ENCODE measurements at regions not wholly inside any gene's neighbourhood (a gene's known extent, or its start where the extent isn't known, plus 50 kb on each side); places are given as distances from the start of the nearest gene placed in this dataset.
A peak's percentile ranks its signal among the peaks of the same experiment; 100 is the strongest.

DNA sequence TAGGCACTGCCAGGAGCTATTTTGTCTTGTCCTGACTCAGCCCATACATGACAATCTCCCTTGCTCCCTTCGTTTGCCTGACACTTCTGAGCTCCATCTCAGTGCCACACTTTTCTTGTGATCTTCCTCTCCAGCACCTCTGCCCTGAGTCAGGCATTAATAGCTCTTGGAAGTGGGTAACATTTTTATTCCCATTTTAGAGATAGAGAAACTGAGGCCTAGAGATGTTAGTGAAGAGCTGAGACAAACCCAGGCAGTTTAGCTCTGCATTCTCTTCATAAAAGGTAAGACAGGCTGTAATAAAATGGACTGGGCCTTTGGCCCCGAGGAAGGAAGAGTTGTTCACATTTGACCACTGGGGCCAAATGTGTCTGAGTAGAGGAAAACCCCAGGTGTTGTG lies 167.4 kb downstream of the DHX35 start:
- no peak for DNase-seq

DNA sequence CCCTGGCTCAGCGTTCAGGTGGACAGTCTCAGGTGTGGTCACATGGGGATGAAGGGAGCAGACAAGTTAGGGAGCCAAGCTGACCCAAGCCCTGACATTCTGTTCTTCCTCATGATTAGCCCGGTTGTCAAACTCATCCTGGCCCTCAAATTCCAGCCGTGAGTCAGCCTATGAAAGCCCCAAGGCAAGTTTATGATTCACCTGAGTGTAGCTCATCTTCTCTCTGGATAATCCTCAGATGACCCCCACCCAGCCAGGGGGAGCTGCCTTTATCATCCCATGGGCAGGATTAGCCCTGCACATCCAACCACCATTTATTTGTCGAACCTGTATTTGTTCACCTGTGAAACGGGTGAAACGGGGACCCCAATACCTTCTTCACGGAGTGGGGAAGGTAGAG lies 161.9 kb downstream of the DHX35 start:
- no peak for DNase-seq

DNA sequence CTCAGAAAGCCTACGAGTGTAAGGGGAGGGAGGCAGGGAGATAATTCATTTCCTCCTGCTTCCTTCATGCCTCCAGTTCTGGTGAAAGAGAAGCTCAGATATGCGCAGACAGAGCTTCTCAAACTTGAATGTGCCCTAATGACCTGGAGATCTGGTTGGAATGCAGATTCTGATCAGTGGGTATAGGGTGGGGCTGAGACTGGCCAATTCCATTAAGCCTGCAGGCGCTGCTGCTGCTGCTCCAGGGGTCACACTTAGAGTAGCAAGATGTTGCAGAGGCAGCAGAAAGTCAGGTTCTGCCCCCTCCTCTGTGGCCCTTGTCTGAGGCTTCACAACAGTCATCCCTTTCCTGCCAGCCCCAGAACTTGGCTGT lies 161.0 kb downstream of the DHX35 start:
- no peak for DNase-seq

DNA sequence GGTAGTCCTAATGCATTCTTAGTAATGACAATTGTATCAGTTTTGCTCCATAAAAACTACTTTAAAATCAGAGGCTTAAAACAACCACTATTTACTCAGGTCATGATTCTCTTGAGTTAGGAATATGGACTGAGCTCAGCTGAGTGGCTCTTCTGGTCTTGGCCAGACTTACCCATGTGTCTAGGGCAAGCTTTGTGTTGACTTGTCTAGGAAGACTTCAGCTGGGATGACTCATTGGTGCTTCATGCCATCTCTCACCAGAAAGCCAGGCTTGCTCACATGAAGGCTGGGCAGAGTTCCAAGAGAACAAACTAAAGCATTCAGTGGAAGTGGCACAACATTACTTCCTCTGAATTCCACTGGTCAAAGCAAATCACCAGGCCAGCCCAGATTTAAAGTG lies 155.3 kb downstream of the DHX35 start:
- DNase-seq, result no peak

DNA sequence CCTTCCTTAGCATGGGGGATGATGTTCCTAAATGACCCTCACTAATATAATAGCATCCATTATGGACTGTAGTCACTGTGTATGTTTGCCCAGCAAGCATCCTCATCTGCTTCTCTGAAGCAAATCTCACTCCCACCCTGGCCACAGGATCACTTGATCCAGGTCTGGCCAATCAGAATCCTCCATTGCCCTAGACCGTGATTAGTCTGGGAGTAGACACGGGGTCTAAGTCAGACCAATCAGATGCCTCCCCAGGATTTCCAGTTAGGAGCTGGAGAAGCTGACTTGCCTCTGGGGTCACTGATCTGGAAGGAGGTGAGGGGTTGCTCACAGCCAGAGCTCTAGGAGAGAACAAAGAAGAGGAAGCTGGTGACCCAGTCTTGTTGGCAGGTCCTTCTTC lies 153.9 kb downstream of the DHX35 start:
- no peak for DNase-seq

DNA sequence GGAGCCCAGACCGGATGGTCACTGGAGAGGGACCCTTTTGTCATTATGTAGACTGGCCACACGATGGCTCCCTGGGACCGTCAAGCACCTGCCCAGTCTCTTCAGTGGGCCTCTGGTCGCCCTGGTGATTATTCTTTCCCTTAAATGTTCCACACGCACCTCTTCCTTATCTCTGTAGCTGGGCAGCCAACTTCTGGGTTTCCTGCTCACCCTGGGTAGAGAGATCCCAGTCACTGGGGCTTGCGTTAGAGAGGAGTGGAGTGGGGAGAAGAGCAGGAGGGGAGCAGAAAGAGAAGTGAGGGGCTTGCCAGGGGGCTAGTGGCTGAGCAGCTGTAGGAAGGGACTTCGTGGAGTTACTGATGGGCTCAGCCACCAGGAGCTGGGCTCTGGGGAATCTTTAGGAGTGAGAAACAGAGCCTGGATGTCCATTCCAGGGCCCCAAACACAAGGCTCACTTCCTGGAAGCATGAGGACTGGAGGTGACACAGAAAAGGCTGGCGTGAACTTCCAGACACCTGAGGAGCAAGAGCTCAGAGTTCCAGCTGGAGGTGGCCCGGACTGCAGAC lies 150.1 kb downstream of the DHX35 start:
- peak in 7 of 56 donors; percentile 1 to 13 (median 5) for DNase-seq

DNA sequence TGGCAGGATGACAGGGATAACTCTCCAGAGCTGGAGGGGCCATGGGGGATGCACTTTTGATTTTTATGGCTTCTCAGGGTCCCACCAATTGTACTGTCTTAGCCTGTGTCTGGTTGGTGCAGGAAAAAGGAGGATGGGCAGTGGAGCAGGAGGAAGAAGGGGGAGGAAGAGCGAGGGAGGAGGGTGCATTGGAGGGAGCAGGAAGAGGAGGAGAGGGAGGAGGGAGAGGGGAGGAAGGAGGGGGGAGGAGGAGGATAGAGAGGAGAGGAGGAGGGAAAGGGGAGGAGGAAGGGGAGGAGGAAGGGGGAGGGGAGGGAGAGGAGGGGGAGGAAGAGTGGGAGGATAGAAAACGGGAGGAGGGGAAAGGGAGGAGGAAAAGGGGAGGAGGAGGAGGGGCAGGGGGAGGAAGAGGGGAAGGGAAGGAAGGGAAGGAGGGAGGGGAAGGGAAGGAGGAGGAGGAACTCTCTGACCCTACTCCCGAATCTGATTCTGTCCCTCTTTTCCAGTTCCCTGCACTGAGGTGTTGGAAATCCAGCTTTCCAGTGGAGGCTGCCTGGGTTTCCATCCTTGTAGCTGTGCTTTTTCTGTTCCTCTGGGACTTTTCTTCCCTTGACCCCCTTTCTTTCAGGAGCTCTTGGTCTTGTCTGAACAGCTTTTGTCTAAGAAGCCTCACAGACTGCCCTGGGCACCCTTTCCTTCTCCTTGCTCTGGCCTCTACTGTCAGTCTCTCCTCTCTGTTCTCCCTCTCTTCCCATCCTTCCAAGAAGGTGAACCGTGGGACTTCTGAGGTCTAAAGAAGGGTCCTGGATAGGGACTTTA lies 149.4 kb downstream of the DHX35 start:
- no peak for DNase-seq

DNA sequence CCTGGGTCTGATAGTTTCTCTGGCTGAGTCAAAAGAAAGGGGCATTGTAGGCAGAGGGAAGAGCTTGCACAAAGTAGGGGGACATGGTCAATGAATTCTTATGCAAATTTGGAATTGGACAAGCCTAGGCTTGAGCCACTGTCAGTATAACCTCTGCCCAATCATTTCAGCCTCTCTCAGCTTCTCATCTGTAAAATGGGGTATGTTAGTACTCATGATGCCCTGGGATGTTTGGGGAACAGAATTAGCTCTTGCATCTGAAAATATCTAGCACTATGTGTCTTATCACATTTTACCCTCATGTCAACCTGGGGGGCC lies 148.6 kb downstream of the DHX35 start:
- no peak for DNase-seq

DNA sequence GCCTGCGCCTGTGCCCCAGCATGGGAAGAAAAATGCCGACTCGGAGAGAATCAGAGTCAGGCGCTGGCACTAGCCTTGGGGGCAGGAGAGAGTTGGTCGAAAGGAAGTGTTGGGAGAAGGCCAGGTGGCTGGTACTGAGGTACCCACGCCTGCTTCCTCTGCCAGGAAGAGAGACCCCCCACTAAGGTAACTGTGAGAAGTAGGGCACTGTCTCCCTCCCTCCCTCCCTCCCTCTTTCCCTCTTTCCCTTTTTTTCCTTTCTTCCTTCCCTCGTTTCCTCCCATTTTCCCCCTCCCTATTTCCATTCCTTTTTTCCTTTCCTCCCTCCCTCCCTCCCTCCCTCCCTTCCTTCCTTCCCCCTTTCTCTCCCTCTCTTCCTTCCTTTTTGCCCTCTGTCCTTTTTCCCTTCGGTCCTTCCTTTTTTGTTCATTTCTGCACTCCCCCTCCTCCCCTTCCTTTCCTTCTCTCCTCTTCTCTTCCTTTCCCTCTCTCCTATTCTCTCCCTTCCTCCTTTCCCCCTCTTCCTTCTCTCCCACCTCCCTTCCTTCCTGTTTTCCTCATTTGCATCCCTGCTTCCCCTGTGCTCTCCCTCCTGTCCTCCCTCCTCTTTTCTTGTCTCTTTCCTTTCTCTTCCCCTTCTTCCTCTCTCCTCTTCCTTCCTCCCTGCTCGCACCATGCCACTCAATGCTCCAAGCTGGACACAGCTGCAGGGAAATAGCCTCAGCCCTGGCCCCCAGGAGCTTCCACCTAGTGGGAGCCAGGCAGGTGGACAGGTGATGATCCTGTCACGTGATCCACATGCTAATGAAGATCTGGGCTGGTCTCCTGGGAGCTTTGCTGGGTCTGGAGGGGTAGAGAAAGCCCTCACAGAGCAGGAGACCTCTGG lies 148.0 kb downstream of the DHX35 start:
- no peak for DNase-seq

DNA sequence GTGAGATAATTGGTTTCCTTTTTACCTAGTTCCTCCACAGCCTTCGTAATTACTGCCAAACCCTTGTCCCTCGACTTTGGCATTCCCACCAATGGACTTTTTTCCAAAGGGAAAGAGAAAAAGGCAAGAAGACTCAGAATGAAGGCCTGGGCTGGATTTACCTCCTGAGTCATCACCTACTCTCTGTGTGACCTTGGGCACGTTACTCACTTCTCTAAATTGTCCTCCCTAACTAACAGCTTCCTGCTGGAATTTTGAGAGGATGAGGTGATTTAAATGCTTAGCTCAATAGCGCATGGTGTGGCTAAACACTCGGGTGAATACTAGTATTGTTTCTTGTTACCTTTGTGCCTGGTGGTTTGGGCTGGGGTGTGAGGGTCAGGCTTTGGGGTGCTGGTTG lies 146.6 kb downstream of the DHX35 start:
- no peak for DNase-seq

DNA sequence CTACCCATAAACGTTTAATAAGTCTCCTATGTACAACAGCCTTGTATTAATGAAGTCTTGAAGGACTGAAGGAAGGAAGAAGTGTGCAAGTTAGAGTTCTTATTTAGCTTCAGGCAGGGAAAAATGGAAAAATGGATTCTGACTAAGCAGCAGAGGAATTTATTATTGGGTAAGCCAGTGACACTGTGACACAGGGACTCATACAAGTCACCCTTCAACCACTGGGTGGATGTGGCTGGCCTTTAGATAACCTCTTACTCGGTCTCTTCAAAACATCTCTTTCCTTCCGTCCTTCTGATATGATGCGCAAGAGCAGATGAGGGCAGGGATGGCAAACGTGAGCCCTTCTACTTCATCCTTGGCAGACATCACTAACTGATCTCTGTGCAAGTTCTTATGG lies 145.6 kb downstream of the DHX35 start:
- DNase-seq, result no peak

DNA sequence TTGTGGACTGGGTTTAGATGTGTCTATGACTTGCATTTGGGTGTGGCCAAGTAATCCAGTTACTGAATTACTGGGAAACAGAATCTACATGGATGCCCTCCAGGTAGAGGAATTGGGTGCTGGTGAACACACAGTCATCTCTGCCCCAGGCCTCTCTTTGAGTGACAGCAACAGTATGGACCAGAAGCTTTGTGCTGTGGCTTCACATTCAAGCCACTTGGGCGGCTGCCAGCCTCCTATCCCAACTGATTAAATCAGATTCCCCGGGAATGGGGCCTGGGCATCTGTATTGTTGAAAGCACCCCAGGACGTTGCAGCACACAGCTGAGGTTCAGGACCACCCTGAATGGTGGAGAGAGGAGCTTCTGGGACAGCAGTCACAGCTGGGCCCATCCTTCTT lies 144.6 kb downstream of the DHX35 start:
- DNase-seq, result no peak

DNA sequence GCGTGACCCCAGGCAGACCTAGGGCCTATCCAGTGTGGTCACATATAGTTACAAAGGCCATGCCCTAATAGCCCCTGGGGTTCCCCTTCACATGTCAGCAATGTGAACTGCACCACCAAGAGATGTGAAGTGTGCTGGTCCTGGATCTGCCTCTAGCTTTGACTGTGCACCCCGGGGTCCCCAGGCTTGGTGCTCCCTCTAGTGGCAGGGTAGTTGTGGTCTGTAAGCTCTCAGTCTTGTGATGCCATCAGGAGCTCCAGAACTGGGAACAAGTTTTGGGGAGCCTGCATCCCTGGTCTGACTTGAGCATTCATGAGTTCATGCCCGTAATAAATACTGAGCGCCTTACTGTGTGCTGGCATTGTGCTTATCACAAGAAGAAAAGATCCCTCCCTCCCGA lies 143.4 kb downstream of the DHX35 start:
- DNase-seq, result no peak

DNA sequence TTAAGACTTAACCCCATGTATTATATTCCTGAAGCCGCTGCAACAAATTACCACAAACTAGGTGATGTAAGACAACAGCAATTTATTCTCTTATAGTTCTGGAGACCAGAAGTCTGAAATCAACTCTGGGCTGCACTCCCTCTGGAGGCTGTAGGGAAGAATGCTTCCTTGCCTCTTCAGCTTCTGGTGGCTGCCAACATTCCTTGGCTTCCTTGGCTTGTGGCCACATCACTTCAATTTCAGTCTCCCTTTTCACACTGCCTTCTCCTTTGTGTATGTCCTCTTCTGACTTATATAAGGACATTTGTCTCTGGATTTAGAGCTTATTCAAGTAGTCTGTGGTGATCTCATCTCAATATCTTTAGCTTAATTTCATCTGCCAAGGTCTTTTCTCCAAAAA lies 141.6 kb downstream of the DHX35 start:
- DNase-seq, result no peak

DNA sequence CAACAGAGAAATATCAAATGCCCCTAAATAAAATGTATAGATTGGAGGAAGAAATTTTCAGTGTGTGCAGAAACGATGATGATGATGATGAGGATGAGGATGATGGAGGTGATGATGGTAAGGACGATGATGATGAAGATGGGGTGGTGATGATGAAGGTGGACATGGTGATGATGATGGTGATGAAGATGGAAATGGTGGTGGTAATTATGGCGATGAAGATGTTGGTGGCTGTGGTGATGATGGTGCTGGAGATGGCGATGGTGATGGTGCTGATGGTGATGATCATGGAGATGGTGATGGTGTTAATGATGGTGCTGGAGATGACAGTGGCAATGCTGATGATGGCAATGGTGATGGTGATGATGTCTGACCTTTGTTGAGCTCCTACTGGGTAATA lies 141.2 kb downstream of the DHX35 start:
- DNase-seq, result no peak

DNA sequence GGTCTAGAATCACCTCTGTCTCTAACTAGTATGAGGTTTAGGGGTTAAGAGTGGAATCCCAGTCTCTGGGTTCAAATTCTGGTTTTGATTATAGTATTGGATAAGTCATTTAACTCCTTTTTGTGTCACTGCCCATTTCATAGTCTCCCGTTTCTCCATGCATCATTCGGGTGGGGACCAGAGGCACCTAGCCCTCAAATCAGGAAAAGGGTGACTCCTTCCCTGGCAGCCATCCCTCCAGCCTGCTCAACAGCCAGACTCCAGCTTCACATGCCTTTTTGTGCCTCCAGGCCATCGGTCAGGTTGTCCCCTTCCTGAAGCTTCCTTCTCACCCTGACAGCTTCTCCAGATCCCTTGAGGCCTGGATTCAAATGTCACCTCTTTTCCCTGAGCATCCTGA lies 139.8 kb downstream of the DHX35 start:
- no peak for DNase-seq

DNA sequence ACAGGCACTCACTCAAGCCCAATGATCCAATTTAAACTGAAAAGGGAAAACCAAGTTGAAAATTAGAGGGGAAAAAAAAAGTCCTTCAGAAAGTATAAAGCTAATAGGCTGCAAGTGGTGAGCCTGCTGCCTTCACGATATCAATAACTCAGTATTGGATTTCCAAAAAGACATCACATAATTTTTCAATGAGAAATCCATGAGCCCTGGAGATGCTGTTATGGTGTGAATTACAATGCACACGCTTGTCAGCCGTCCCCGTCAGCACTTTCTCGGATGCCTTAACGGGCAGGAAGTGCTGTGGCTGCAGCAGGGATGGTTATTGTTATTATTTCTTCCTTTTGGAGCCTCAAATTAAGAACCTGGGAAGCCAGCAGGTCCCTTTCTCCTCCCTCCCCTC lies 138.5 kb downstream of the DHX35 start:
- DNase-seq, result no peak

DNA sequence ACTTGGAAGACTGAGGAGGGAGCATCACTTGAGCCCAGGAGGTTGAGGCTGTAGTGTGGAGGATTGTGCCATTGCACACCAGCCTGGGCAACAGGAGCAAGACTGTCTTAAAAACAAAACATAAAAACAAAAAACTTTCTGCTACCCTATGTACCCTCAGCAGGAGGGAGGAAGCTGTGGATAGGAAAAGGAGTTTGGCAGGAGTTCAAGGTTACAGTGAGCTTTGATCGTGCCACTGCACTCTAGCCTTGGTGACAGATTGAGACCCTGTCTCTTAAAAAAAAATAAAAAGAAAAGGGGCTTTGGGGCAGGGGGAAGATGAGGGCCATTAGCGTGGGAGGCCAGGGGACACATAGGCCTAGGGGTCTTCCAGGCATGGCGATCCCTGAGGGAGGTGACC lies 135.7 kb downstream of the DHX35 start:
- no peak for DNase-seq

DNA sequence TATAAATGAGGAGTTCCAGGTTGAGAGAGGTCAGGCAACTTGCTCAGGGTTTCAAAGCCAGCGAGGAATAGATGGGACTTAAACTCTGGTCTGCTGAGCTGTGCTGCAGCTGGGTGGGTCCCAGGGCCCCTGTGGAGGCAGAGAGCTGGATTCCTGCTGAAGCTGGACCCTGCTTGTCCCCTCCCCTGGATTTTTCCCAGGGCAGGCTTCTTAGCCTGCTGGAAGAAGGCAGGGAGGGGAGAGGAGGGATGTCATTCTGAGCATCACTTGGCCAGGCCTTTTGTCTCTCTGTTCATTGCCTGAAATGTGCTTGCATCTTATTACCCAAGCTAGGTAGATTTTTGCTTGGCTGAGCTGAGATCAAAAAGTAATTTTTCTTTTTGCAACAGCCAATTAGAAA lies 133.7 kb downstream of the DHX35 start:
- DNase-seq, result no peak

DNA sequence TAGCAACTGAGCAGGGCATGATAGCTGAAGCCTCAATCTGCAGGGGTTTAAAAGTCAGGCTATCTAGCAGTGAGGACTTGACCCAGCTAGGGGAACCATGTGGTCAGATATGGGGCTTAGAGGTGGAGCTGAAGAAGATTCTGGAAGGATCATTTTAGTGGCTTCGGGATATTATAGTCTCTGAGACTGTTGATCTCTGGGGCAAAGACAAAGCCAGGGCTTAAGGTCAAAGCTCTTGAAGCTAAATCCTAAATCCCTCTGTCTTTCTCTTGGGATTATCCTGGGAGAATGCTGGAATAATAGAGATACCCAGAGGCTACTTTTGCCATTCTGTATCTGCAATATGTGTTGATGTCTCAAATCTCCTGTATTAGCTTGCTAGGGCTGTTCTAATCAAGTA lies 132.2 kb downstream of the DHX35 start:
- DNase-seq, result no peak

DNA sequence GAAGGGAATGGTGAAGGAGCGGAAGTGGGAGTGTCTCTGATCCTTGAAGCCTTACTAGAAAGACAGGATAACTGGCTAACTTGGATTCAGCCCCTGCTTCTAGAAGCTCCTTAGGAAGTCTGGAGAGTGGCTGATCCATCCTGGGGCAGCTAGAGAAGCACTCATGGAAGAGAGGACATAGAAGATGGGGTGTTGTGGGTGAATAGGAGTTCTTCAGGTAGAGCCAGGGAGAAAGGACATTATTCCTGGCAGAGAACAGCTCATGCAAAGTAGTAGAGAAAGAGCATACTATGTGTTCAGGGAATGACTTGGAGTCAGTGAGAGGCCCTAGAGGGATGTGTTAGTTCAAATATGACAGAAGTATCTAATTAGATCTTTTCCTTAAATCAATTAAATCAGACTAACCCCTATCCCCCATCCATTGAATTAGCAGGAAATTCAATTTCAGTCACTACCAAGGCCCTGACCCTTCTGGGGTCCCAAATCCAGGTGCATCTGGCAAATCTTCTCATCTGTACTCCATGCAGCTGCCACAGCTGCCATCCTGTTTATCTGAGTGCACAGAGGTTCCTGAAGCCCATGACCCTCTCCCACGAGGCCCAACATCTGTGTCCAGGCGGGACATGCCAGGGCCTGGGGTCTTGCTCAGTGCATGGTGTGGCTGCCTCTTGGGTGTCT lies 130.7 kb downstream of the DHX35 start:
- DNase-seq, result no peak

DNA sequence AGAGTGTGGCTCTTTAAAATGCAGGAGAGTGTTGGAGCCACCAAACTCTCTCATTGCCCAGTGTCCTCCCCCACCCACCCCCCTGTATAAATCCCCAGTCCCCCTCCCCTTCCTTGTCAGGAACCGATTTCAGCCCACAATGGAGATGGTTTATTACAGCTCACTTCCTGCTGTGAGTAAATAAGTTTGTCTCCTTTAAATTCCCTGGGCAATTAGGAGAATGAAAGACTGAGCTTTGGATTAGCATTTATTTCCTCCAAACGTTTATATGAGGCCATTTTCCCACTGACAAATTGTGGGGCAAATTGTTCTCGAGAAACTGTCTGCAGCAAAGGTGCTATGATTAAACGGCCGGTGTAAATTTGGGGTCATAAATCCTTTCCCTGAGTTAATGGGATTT lies 128.8 kb downstream of the DHX35 start:
- DNase-seq, result no peak

All from nucleus accumbens (tissue), 56 donors.